ENCODE measurements at regions not wholly inside any gene's neighbourhood (a gene's known extent, or its start where the extent isn't known, plus 50 kb on each side); places are given as distances from the start of the nearest gene placed in this dataset.

DNA sequence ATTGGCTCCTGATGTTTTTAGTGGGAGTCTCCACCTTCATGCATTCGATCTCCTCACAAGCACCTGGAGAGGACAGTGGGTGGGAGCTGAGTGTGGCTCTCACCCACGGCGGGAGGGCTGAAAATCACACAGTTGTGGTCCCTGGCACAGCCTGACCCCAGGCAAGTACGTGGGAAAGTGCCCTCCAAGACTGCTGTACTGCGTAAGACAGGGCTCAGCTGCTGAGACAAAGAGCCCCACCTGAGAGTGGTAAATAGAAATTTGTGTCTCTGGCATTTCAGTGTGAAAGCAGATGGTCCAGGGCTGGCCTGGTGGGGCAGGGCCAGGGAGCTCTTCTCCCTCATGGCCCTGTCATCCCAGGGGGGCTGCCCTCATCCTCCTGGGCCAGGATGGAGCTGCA lies 77.4 kb upstream of the IQSEC1 start:
- no peak for TF ChIP-seq CTCF (IDR thresholded peaks at IDR 0.05; ENCODE audit: low read depth, low read length)
- no peaks in the 10 kb centered on the region for H3K27me3 ChIP-seq
- no peaks in the 10 kb centered on the region for H3K4me1 ChIP-seq
- H3K36me3 ChIP-seq, result no peaks in the 10 kb centered on the region
- DNase-seq, result no peak
- no peaks in the 10 kb centered on the region for H3K9me3 ChIP-seq
- H3K4me3 ChIP-seq (ENCODE audit: low read depth, low read length), result no peak overlapping the region

GRCh38 chr3:13149330-13150108 lies 76.3 kb upstream of the IQSEC1 start:
- H3K27me3 ChIP-seq, result no peaks in the 10 kb centered on the region
- no peak overlapping the region for H3K4me3 ChIP-seq (ENCODE audit: low read depth, low read length)
- no peak for TF ChIP-seq CTCF (IDR thresholded peaks at IDR 0.05; ENCODE audit: low read depth, low read length)
- no peaks in the 10 kb centered on the region for H3K4me1 ChIP-seq
- DNase-seq, result no peak
- no peaks in the 10 kb centered on the region for H3K36me3 ChIP-seq
- H3K9me3 ChIP-seq, result no peaks in the 10 kb centered on the region

GRCh38 chr3:13148561-13149329 lies 75.5 kb upstream of the IQSEC1 start:
- Histone ChIP-seq H3K9me3 (no peaks in the 10 kb centered on the region), H3K27me3 (no peaks in the 10 kb centered on the region), H3K4me1 (no peaks in the 10 kb centered on the region), H3K36me3 (no peaks in the 10 kb centered on the region), H3K4me3 (ENCODE audit: low read depth, low read length) (no peak overlapping the region)
- DNase-seq, result no peak
- no peak for TF ChIP-seq CTCF (IDR thresholded peaks at IDR 0.05; ENCODE audit: low read depth, low read length)

DNA sequence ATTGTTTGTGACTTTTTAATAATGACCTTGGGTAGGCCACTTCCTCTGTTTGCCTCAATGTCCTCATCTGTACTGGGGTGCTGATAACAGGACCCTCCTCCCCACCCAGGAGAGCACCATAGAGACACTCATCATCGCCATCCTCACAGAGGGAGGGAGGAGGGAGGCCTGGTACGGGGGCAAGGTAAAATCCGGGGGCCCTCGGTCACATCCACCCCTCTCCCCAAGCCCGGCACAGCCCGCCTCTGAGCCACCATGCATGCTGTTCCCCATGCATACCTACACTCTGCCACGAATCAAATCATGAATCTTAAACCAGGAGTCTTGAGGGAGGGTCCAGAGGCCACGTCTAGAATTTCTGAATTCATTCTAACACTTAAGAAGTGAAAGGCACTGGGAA lies 74.9 kb upstream of the IQSEC1 start:
- TF ChIP-seq CTCF (IDR thresholded peaks at IDR 0.05; ENCODE audit: low read depth, low read length), result no peak
- no peaks in the 10 kb centered on the region for H3K36me3 ChIP-seq
- DNase-seq, result no peak
- H3K27me3 ChIP-seq, result no peaks in the 10 kb centered on the region
- H3K4me1 ChIP-seq, result no peaks in the 10 kb centered on the region
- no peak overlapping the region for H3K4me3 ChIP-seq (ENCODE audit: low read depth, low read length)
- H3K9me3 ChIP-seq, result no peaks in the 10 kb centered on the region

DNA sequence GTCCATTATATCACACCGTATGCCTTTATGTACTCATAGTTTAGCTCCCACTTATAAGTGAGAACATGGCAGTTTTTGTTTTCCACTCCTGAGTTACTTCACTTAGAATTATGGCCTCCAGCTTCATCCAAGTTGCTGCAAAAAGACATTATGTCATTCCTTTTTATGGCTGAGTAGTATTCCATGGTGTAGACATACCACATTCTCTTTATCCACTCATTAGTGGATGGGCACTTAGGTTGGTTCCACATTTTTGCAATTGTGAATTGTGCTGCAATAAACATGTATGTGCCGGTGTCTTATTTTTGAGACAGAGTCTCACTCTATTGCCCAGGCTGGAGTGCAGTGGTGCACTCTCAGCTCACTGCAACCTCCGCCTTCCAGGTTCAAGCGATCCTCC lies 74.1 kb upstream of the IQSEC1 start:
- no peak overlapping the region for H3K4me3 ChIP-seq (ENCODE audit: low read depth, low read length)
- no peaks in the 10 kb centered on the region for H3K4me1 ChIP-seq
- no peaks in the 10 kb centered on the region for H3K9me3 ChIP-seq
- no peaks in the 10 kb centered on the region for H3K36me3 ChIP-seq
- no peak for TF ChIP-seq CTCF (IDR thresholded peaks at IDR 0.05; ENCODE audit: low read depth, low read length)
- no peaks in the 10 kb centered on the region for H3K27me3 ChIP-seq
- no peak for DNase-seq

GRCh38 chr3:13146643-13147143 lies 73.5 kb upstream of the IQSEC1 start:
- no peaks in the 10 kb centered on the region for H3K36me3 ChIP-seq
- no peak for TF ChIP-seq CTCF (IDR thresholded peaks at IDR 0.05; ENCODE audit: low read depth, low read length)
- DNase-seq, result no peak
- H3K4me1 ChIP-seq, result no peaks in the 10 kb centered on the region
- no peaks in the 10 kb centered on the region for H3K27me3 ChIP-seq
- no peak overlapping the region for H3K4me3 ChIP-seq (ENCODE audit: low read depth, low read length)
- H3K9me3 ChIP-seq, result no peaks in the 10 kb centered on the region
